Transverse colon (tissue), 4 donors: ENCODE measurements at regions not wholly inside any gene's neighbourhood (a gene's known extent, or its start where the extent isn't known, plus 50 kb on each side); places are given as distances from the start of the nearest gene placed in this dataset.

Experiments
- DNase-seq: peaks from one replicate; pipeline ENCODE4 v3.0.0-alpha.2; 2019
- H3K27ac ChIP-seq, 4 donors: fragments of 200-600 bp; sonication (generic); 2 replicates each; pipeline ENCODE4 v1.5.1; 2016 to 2018; ENCODE audit warnings: inconsistent platforms in 4 of 4
- H3K27me3 ChIP-seq: fragments of 200-600 bp; sonication (generic); 2 replicates; pipeline ENCODE4 v1.5.1; 2017; ENCODE audit warnings: inconsistent platforms
- H3K36me3 ChIP-seq, 4 donors: fragments of 200-600 bp; sonication (generic); 2 replicates each; pipeline ENCODE4 v1.5.1; 2017 to 2019; ENCODE audit warnings: inconsistent platforms in 4 of 4
- H3K4me1 ChIP-seq, 4 donors: fragments of 200-600 bp; sonication (generic); 2 replicates each; pipeline ENCODE4 v1.5.1; 2017 to 2020; ENCODE audit warnings: inconsistent platforms in 4 of 4
- H3K4me3 ChIP-seq, 4 donors: fragments of 200-600 bp; sonication (generic); 1 replicate in 1 of 4; 2 replicates in 3 of 4; pipeline versions ENCODE4 v1.5.1 to v1.6.1; 2017 to 2019; ENCODE audit warnings: inconsistent platforms in 4 of 4
- H3K9me3 ChIP-seq, 2 donors: fragments of 200-600 bp; sonication (generic); 2 replicates each; pipeline ENCODE4 v1.5.1; 2017 to 2019; ENCODE audit warnings: inconsistent platforms in 2 of 2
- EP300 ChIP-seq: sonication (generic); formaldehyde crosslinking; IDR thresholded peaks from one replicate; pipeline ENCODE4 v1.6.1; 2017; ENCODE audit warnings: antibody characterized with exemption, low read depth
- POLR2A ChIP-seq: fragments of 450-650 bp; IDR thresholded peaks from one replicate; pipeline ENCODE4 v1.6.1; 2016; ENCODE audit warnings: antibody characterized with exemption, mild to moderate bottlenecking, moderate library complexity
- POLR2AphosphoS5 ChIP-seq, 3 donors: sonication (generic); formaldehyde crosslinking; IDR thresholded peaks; one replicate each; pipeline ENCODE4 v1.6.1; 2016; ENCODE audit warnings: antibody characterized with exemption in 3 of 3
- WGBS, 2 donors: methylation state at CpG; one replicate each; pipeline ENCODE4 v1.1.5; 2018; ENCODE audit warnings: low coverage in 1 of 2; 5-methylcytosine and 5-hydroxymethylcytosine counted together
- in situ Hi-C, 4 donors: fragments of 200-750 bp; cut with MboI; loops; one replicate each; pipeline versions ENCODE4 v1.15.0 to v1.15.1; 2017; ENCODE audit warnings: low sequenced_read_pairs in 3 of 4, low pct_ligation_motif_present in 1 of 4, low pct_unique_long_range_greater_than_20kb in 1 of 4
- intact Hi-C: fragments of 100-400 bp; cut with DNase I; formaldehyde crosslinking; loops from one replicate; pipeline ENCODE4 v1.15.1; 2023; ENCODE audit warnings: low total_unique reads
- TF ChIP-seq, protein P1 (sequence below), 5 experiments: fragments of 200-600 bp in 3 of 5; fragments of 450-650 bp in 2 of 5; sonication (generic) in 3 of 5; IDR thresholded peaks; 1 replicate in 2 of 5; 2 replicates in 3 of 5; pipeline ENCODE4 v1.5.1; 2016 to 2017; ENCODE audit warnings: antibody characterized with exemption in 5 of 5, inconsistent platforms in 3 of 5, mild to moderate bottlenecking in 2 of 5, moderate library complexity in 1 of 5

DNA sequence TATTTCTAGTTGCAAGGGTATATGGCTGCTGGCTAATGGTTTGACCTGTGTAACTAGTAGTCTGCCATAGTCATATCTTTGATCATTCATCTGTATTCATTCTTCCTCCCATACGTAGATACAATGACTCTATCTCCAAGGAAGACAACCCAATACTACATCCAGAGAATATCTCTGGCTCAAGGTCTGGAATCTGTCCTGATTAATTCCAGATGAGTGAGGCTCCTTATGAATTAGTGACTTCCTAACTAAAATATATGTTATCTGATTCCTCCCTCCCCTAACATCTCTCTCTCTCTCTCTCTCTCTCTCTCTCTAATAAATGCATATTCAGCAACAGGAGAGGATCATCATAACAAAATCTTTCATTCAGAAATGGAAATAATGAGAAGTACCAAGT is 641.5 kb downstream of the FAT4 start:
- no peak overlapping the region for H3K27ac ChIP-seq
- intact Hi-C loops, result no loop called here
- H3K4me1 ChIP-seq, result no peaks in the 10 kb centered on the region
- WGBS, 2 donors, result 80 to 84% methylated on average over 1 of the region's 1 CpG
- H3K36me3 ChIP-seq, result no peaks in the 10 kb centered on the region
- in situ Hi-C loops, result no loop called here
- no peak for TF ChIP-seq POLR2AphosphoS5 (IDR thresholded peaks at IDR 0.05)
- no peak for TF ChIP-seq EP300
- TF ChIP-seq, protein P1, sequence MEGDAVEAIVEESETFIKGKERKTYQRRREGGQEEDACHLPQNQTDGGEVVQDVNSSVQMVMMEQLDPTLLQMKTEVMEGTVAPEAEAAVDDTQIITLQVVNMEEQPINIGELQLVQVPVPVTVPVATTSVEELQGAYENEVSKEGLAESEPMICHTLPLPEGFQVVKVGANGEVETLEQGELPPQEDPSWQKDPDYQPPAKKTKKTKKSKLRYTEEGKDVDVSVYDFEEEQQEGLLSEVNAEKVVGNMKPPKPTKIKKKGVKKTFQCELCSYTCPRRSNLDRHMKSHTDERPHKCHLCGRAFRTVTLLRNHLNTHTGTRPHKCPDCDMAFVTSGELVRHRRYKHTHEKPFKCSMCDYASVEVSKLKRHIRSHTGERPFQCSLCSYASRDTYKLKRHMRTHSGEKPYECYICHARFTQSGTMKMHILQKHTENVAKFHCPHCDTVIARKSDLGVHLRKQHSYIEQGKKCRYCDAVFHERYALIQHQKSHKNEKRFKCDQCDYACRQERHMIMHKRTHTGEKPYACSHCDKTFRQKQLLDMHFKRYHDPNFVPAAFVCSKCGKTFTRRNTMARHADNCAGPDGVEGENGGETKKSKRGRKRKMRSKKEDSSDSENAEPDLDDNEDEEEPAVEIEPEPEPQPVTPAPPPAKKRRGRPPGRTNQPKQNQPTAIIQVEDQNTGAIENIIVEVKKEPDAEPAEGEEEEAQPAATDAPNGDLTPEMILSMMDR (IDR thresholded peaks at IDR 0.05), result no peak
- no peak for TF ChIP-seq POLR2A
- H3K27me3 ChIP-seq, result no peaks in the 10 kb centered on the region
- DNase-seq, result no peak
- no peaks in the 10 kb centered on the region for H3K9me3 ChIP-seq
- H3K4me3 ChIP-seq, result no peak overlapping the region

GRCh38 chr4:125958519-125958918 is 643.8 kb downstream of the FAT4 start:
- H3K9me3 ChIP-seq, result no peaks in the 10 kb centered on the region
- no peak for DNase-seq
- H3K27ac ChIP-seq, result no peak overlapping the region
- H3K4me1 ChIP-seq, result no peaks in the 10 kb centered on the region
- in situ Hi-C loops (no loop called here), intact Hi-C loops (no loop called here)
- no peaks in the 10 kb centered on the region for H3K27me3 ChIP-seq
- no peak overlapping the region for H3K4me3 ChIP-seq
- H3K36me3 ChIP-seq, result no peaks in the 10 kb centered on the region
- no peak for TF ChIP-seq POLR2AphosphoS5 (IDR thresholded peaks at IDR 0.05)

- TF ChIP-seq EP300, result no peak
- WGBS, 2 donors, result 90% methylated on average over 5 of the region's 5 CpGs; no CpG with 5 or more reads in 1 of the 2 donors
- Histone ChIP-seq H3K36me3 (no peaks in the 10 kb centered on the region), H3K27ac (no peak overlapping the region), H3K9me3 (no peaks in the 10 kb centered on the region), H3K4me1 (no peaks in the 10 kb centered on the region), H3K27me3 (no peaks in the 10 kb centered on the region), H3K4me3 (no peak overlapping the region)
- DNase-seq, result no peak
- in situ Hi-C loops (no loop called here), intact Hi-C loops (no loop called here)
These were observed 646.9 kb downstream of the FAT4 start for GRCh38 chr4:125961626-125962025.

DNA sequence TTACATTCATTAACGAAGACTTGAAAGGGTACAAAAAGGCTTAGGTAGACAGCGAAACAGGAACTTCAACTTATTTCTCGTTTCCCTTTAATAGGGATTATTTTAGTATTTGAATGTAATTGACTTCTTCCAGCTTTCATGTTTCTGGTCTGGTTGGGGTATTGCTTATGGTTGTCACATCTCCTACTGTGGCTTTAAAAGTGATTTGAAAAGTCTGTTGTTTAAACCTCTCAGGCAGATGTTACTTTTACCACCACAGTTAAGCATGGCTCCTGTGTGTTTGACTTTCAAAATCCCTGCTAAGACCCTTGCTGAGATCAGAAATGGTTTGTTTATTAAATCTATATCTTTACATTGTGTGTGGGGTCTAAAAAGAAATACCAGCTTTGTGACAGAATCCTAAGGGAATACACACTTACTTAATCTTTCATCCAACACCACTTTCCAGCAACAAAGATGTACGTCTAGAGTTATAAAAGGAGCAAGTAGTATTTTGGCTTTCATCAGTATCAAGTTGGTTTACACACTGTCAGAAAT is 661.2 kb downstream of the FAT4 start:
- DNase-seq, result no peak
- Histone ChIP-seq H3K9me3 (no peaks in the 10 kb centered on the region), H3K27ac (no peak overlapping the region), H3K36me3 (no peaks in the 10 kb centered on the region), H3K4me1 (no peaks in the 10 kb centered on the region), H3K27me3 (no peaks in the 10 kb centered on the region), H3K4me3 (no peak overlapping the region)
- WGBS, 2 donors, result 65 to 66% methylated on average over 4 of the region's 4 CpGs
- in situ Hi-C loops, result no loop called here
- TF ChIP-seq POLR2A (no peak), EP300 (no peak), POLR2AphosphoS5 (IDR thresholded peaks at IDR 0.05) (no peak)
- TF ChIP-seq, protein P1 (IDR thresholded peaks at IDR 0.05), result no peak
- intact Hi-C loops, result no loop called here

DNA sequence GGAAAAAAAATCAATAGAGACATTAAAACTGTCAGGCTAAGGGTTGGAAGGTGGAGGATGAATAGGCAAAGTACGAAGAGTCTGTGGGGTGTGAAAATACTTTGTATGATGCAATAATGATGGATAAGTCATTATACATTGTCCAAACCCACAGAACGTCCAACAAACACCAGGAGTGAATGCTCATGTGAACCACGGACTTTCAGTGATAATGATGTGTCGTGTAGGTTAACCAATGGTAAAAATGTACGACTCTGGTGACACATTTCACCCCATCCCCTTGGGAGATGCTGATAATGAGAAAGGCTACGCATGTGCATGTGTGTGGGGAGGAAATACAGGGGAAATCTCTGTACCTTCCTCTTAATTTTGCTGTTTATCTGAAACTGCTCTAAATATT is 665.2 kb downstream of the FAT4 start:
- Histone ChIP-seq H3K4me3 (no peak overlapping the region), H3K27ac (no peak overlapping the region), H3K9me3 (no peaks in the 10 kb centered on the region), H3K4me1 (no peaks in the 10 kb centered on the region), H3K36me3 (no peaks in the 10 kb centered on the region), H3K27me3 (no peaks in the 10 kb centered on the region)
- 82 to 84% methylated on average over 6 of the region's 6 CpGs for WGBS, 2 donors
- intact Hi-C loops (no loop called here), in situ Hi-C loops (no loop called here)
- no peak for DNase-seq
- no peak for TF ChIP-seq POLR2AphosphoS5 (IDR thresholded peaks at IDR 0.05)
- no peak for TF ChIP-seq EP300
- TF ChIP-seq, protein P1 (IDR thresholded peaks at IDR 0.05), result no peak
- no peak for TF ChIP-seq POLR2A
